ENCODE measurements at regions not wholly inside any gene's neighbourhood (a gene's known extent, or its start where the extent isn't known, plus 50 kb on each side); places are given as distances from the start of the nearest gene placed in this dataset.
"Not testable (repeated sequence)": the region's sequence is repeated elsewhere in the genome, so short reads cannot be mapped to it uniquely, and the experiment has no call there.

- Mint-ChIP-seq H3K27me3 (ENCODE audit: low read depth) (no peaks in the 10 kb centered on the region), H3K27ac (ENCODE audit: unreplicated experiment) (no peak overlapping the region), H3K36me3 (ENCODE audit: low read depth) (no peaks in the 10 kb centered on the region), H3K4me1 (ENCODE audit: low read depth) (no peaks in the 10 kb centered on the region), H3K4me3 (ENCODE audit: unreplicated experiment) (no peak overlapping the region), H3K9me3 (ENCODE audit: low read depth) (no peaks in the 10 kb centered on the region)
- DNase-seq (ENCODE audit: low spot score): peak; percentile 27
- no peak for TF ChIP-seq CTCF (IDR thresholded peaks at IDR 0.05)
Observed at GRCh38 chr3:70703305-70704102, 391.1 kb upstream of the MDFIC2 start.

GRCh38 chr3:70702132-70702531 is 389.7 kb upstream of the MDFIC2 start:
- H3K4me3 Mint-ChIP-seq (ENCODE audit: unreplicated experiment): no peak overlapping the region
- H3K36me3 Mint-ChIP-seq (ENCODE audit: low read depth): no peaks in the 10 kb centered on the region
- no peaks in the 10 kb centered on the region for H3K27me3 Mint-ChIP-seq (ENCODE audit: low read depth)
- TF ChIP-seq CTCF (IDR thresholded peaks at IDR 0.05): no peak
- H3K27ac Mint-ChIP-seq (ENCODE audit: unreplicated experiment): no peak overlapping the region
- H3K4me1 Mint-ChIP-seq (ENCODE audit: low read depth): no peaks in the 10 kb centered on the region
- no peaks in the 10 kb centered on the region for H3K9me3 Mint-ChIP-seq (ENCODE audit: low read depth)
- DNase-seq (ENCODE audit: low spot score): no peak

- DNase-seq (ENCODE audit: low spot score): no peak
- Mint-ChIP-seq H3K4me3 (ENCODE audit: unreplicated experiment) (no peak overlapping the region), H3K36me3 (ENCODE audit: low read depth) (peaks cover 8% of the 10 kb centered on the region), H3K27me3 (ENCODE audit: low read depth) (peaks cover 6% of the 10 kb centered on the region), H3K27ac (ENCODE audit: unreplicated experiment) (no peak overlapping the region), H3K4me1 (ENCODE audit: low read depth) (no peaks in the 10 kb centered on the region), H3K9me3 (ENCODE audit: low read depth) (peaks cover 11% of the 10 kb centered on the region)
- no peak for TF ChIP-seq CTCF (IDR thresholded peaks at IDR 0.05)
Observed at GRCh38 chr3:70684701-70685100, 372.3 kb upstream of the MDFIC2 start.

GRCh38 chr3:70675810-70676209 is 363.4 kb upstream of the MDFIC2 start:
- H3K4me1 Mint-ChIP-seq (ENCODE audit: low read depth); H3K27ac Mint-ChIP-seq (ENCODE audit: unreplicated experiment); H3K4me3 Mint-ChIP-seq (ENCODE audit: unreplicated experiment); DNase-seq (ENCODE audit: low spot score): not testable (repeated sequence)
- H3K27me3 Mint-ChIP-seq (ENCODE audit: low read depth): peaks cover 18% of the 10 kb centered on the region
- peaks cover 17% of the 10 kb centered on the region for H3K9me3 Mint-ChIP-seq (ENCODE audit: low read depth)
- H3K36me3 Mint-ChIP-seq (ENCODE audit: low read depth): peaks cover 13% of the 10 kb centered on the region

- H3K27me3 Mint-ChIP-seq (ENCODE audit: low read depth): peaks cover 24% of the 10 kb centered on the region
- no peak overlapping the region for H3K4me3 Mint-ChIP-seq (ENCODE audit: unreplicated experiment)
- no peak for TF ChIP-seq CTCF (IDR thresholded peaks at IDR 0.05)
- H3K36me3 Mint-ChIP-seq (ENCODE audit: low read depth): peaks cover 7% of the 10 kb centered on the region
- no peak overlapping the region for H3K27ac Mint-ChIP-seq (ENCODE audit: unreplicated experiment)
- no peak for DNase-seq (ENCODE audit: low spot score)
- peaks cover 13% of the 10 kb centered on the region for H3K9me3 Mint-ChIP-seq (ENCODE audit: low read depth)
- H3K4me1 Mint-ChIP-seq (ENCODE audit: low read depth): peaks cover 8% of the 10 kb centered on the region
Observed at GRCh38 chr3:70658513-70659310, 346.3 kb upstream of the MDFIC2 start.
